ENCODE measurements at regions not wholly inside any gene's neighbourhood (a gene's known extent, or its start where the extent isn't known, plus 50 kb on each side); places are given as distances from the start of the nearest gene placed in this dataset.

- H3K4me3 ChIP-seq (ENCODE audit: low read depth, low read length): no peak overlapping the region
- no peak for TF ChIP-seq CTCF (IDR thresholded peaks at IDR 0.05; ENCODE audit: insufficient read depth, low read length)
- DNase-seq (ENCODE audit: low read depth): no peak
These were observed 1173.6 kb downstream of the OTOL1 start for GRCh38 chr3:162670181-162670580.

GRCh38 chr3:162677475-162677874 lies 1180.9 kb downstream of the OTOL1 start:
- no peak for DNase-seq (ENCODE audit: low read depth)
- H3K4me3 ChIP-seq (ENCODE audit: low read depth, low read length): no peak overlapping the region
- TF ChIP-seq CTCF (IDR thresholded peaks at IDR 0.05; ENCODE audit: insufficient read depth, low read length): no peak

- TF ChIP-seq CTCF (IDR thresholded peaks at IDR 0.05; ENCODE audit: insufficient read depth, low read length): no peak
- no peak for DNase-seq (ENCODE audit: low read depth)
- no peak overlapping the region for H3K4me3 ChIP-seq (ENCODE audit: low read depth, low read length)
These were observed 1182.3 kb downstream of the OTOL1 start for GRCh38 chr3:162678941-162679340.

- DNase-seq (ENCODE audit: low read depth): no peak
- no peak overlapping the region for H3K4me3 ChIP-seq (ENCODE audit: low read depth, low read length)
- no peak for TF ChIP-seq CTCF (IDR thresholded peaks at IDR 0.05; ENCODE audit: insufficient read depth, low read length)
These were observed 1187.7 kb downstream of the OTOL1 start for GRCh38 chr3:162684260-162684659.

GRCh38 chr3:162699291-162699690 lies 1202.7 kb downstream of the OTOL1 start:
- no peak for DNase-seq (ENCODE audit: low read depth)
- no peak for TF ChIP-seq CTCF (IDR thresholded peaks at IDR 0.05; ENCODE audit: insufficient read depth, low read length)
- H3K4me3 ChIP-seq (ENCODE audit: low read depth, low read length): no peak overlapping the region

GRCh38 chr3:162701211-162701610 lies 1204.6 kb downstream of the OTOL1 start:
- H3K4me3 ChIP-seq (ENCODE audit: low read depth, low read length): no peak overlapping the region
- no peak for TF ChIP-seq CTCF (IDR thresholded peaks at IDR 0.05; ENCODE audit: insufficient read depth, low read length)
- no peak for DNase-seq (ENCODE audit: low read depth)

- no peak overlapping the region for H3K4me3 ChIP-seq (ENCODE audit: low read depth, low read length)
- TF ChIP-seq CTCF (IDR thresholded peaks at IDR 0.05; ENCODE audit: insufficient read depth, low read length): no peak
- DNase-seq (ENCODE audit: low read depth): no peak
These were observed 1206.3 kb downstream of the OTOL1 start for GRCh38 chr3:162702768-162703385.

Measured in fibroblast of the aortic adventitia (primary cell).